ENCODE measurements at regions not wholly inside any gene's neighbourhood (a gene's known extent, or its start where the extent isn't known, plus 50 kb on each side); places are given as distances from the start of the nearest gene placed in this dataset.

GRCh38 chr21:29406385-29406784, 107.7 kb downstream of the BACH1 start:
- Histone ChIP-seq H3K4me2 (replicated peaks; ENCODE audit: extremely low read depth, low read length, poor library complexity, severe bottlenecking) (no peak overlapping the region), H3K4me1 (ENCODE audit: control insufficient read depth in 1 of 2, insufficient read depth in 2 of 2, low read length in 2 of 2) (peaks cover 10% of the 10 kb centered on the region in 2 donors), H3K36me3 (replicated peaks in 1 of 2; ENCODE audit: control insufficient read depth in 1 of 2, insufficient read depth in 2 of 2, low read length in 2 of 2) (peaks cover 0 to 25% of the 10 kb centered on the region in 2 donors), H2AFZ (ENCODE audit: insufficient read depth, low read depth, low read length, poor library complexity, severe bottlenecking) (no peak overlapping the region), H4K20me1 (ENCODE audit: insufficient read depth, low read length) (no peaks in the 10 kb centered on the region), H3K79me2 (ENCODE audit: insufficient read depth, low read length) (no peaks in the 10 kb centered on the region), H3K9me3 (replicated peaks in 1 of 2; ENCODE audit: control insufficient read depth in 1 of 2, insufficient read depth in 1 of 2, low read length in 2 of 2) (peaks cover 15 to 17% of the 10 kb centered on the region in 2 donors), H3K4me3 (replicated peaks in 1 of 3; ENCODE audit: low read depth in 2 of 3, low read length in 3 of 3) (no peak overlapping the region), H3K27me3 (ENCODE audit: control insufficient read depth in 2 of 2, insufficient read depth in 2 of 2, low read length in 2 of 2) (no peaks in the 10 kb centered on the region), H3K27ac (ENCODE audit: low read depth in 1 of 2, low read length in 2 of 2) (no peak overlapping the region), H3K9ac (ENCODE audit: insufficient read depth, low read length, poor library complexity, severe bottlenecking) (no peak overlapping the region)
- no peak for DNase-seq
- no peak overlapping the region for H3K27ac Mint-ChIP-seq
- peaks cover 12% of the 10 kb centered on the region for H3K4me1 Mint-ChIP-seq
- H3K4me3 Mint-ChIP-seq: no peak overlapping the region
- H3K36me3 Mint-ChIP-seq: peaks cover 29 to 47% of the 10 kb centered on the region in 2 donors
- no peaks in the 10 kb centered on the region for H3K27me3 Mint-ChIP-seq (ENCODE audit: low read depth in 3 of 3)
- no peak for TF ChIP-seq CTCF (IDR thresholded peaks at IDR 0.05)
- H3K9me3 Mint-ChIP-seq: peaks cover 9 to 33% (median 24%) of the 10 kb centered on the region in 7 donors
- intact Hi-C loops (cut with micrococcal nuclease): no loop called here

DNA sequence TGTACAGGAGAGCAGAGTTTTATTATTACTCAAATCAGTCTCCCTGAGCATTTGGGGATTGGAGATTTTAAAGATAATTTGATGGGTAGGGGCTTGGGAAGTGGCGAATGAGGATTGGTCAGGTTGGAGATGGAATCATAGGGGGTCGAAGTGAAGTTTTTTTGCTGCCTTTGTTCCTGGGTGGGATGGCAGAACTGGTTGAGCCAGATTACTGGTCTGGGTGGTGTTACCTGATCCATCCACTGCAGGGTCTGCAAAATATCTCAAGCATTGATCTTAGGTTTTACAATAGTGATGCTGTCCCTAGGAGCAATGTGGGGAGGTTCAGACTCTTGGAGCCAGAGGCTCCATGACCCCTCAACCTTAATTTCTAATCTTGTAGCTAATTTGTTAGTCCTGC, 108.8 kb downstream of the BACH1 start:
- Histone ChIP-seq H3K27me3 (ENCODE audit: control insufficient read depth in 2 of 2, insufficient read depth in 2 of 2, low read length in 2 of 2) (no peaks in the 10 kb centered on the region), H4K20me1 (ENCODE audit: insufficient read depth, low read length) (no peaks in the 10 kb centered on the region), H3K36me3 (replicated peaks in 1 of 2; ENCODE audit: control insufficient read depth in 1 of 2, insufficient read depth in 2 of 2, low read length in 2 of 2) (peaks cover 0 to 20% of the 10 kb centered on the region in 2 donors), H3K4me3 (replicated peaks in 1 of 3; ENCODE audit: low read depth in 2 of 3, low read length in 3 of 3) (no peak overlapping the region), H3K9ac (ENCODE audit: insufficient read depth, low read length, poor library complexity, severe bottlenecking) (no peak overlapping the region), H3K4me1 (ENCODE audit: control insufficient read depth in 1 of 2, insufficient read depth in 2 of 2, low read length in 2 of 2) (peaks cover 10% of the 10 kb centered on the region in 2 donors), H3K27ac (ENCODE audit: low read depth in 1 of 2, low read length in 2 of 2) (no peak overlapping the region), H3K9me3 (replicated peaks in 1 of 2; ENCODE audit: control insufficient read depth in 1 of 2, insufficient read depth in 1 of 2, low read length in 2 of 2) (peaks cover 15 to 17% of the 10 kb centered on the region in 2 donors), H3K4me2 (replicated peaks; ENCODE audit: extremely low read depth, low read length, poor library complexity, severe bottlenecking) (no peak overlapping the region), H3K79me2 (ENCODE audit: insufficient read depth, low read length) (no peaks in the 10 kb centered on the region), H2AFZ (ENCODE audit: insufficient read depth, low read depth, low read length, poor library complexity, severe bottlenecking) (no peak overlapping the region)
- no peak for DNase-seq
- H3K36me3 Mint-ChIP-seq: peaks cover 34 to 45% of the 10 kb centered on the region in 2 donors
- no peak for TF ChIP-seq CTCF (IDR thresholded peaks at IDR 0.05)
- H3K4me1 Mint-ChIP-seq: peaks cover 12% of the 10 kb centered on the region
- peaks cover 9 to 32% (median 23%) of the 10 kb centered on the region in 7 donors for H3K9me3 Mint-ChIP-seq
- no peaks in the 10 kb centered on the region for H3K27me3 Mint-ChIP-seq (ENCODE audit: low read depth in 3 of 3)
- 96% methylated on average over 2 of the region's 2 CpGs for WGBS (ENCODE audit: insufficient coverage)
- no peak overlapping the region for H3K4me3 Mint-ChIP-seq
- peak overlapping the region in 1 of 7 donors; percentile 4 for H3K27ac Mint-ChIP-seq
- intact Hi-C loops (cut with micrococcal nuclease): no loop called here

All from CD14-positive monocyte (primary cell).